ENCODE measurements at regions not wholly inside any gene's neighbourhood (a gene's known extent, or its start where the extent isn't known, plus 50 kb on each side); places are given as distances from the start of the nearest gene placed in this dataset.
"Not testable (repeated sequence)": the region's sequence is repeated elsewhere in the genome, so short reads cannot be mapped to it uniquely, and the experiment has no call there.

- no peak for DNase-seq
Observed at GRCh38 chr4:184335520-184335919, 117.8 kb upstream of the ENPP6 start.

GRCh38 chr4:184333446-184333845 is 115.8 kb upstream of the ENPP6 start:
- DNase-seq, result not testable (repeated sequence)

- DNase-seq, result no peak
Observed at GRCh38 chr4:184331268-184331995, 113.8 kb upstream of the ENPP6 start.

- not testable (repeated sequence) for DNase-seq
Observed at GRCh38 chr4:184330517-184331094, 112.9 kb upstream of the ENPP6 start.

- peak; percentile 43 for DNase-seq
Observed at GRCh38 chr4:184329659-184330400, 112.2 kb upstream of the ENPP6 start.

GRCh38 chr4:184329235-184329634 is 111.6 kb upstream of the ENPP6 start:
- no peak for DNase-seq

GRCh38 chr4:184328022-184328736 is 110.5 kb upstream of the ENPP6 start:
- DNase-seq, result peak; percentile 46

- no peak for DNase-seq
Observed at GRCh38 chr4:184324939-184325477, 107.3 kb upstream of the ENPP6 start.

- no peak for DNase-seq
Observed at GRCh38 chr4:184322328-184323025, 104.8 kb upstream of the ENPP6 start.

GRCh38 chr4:184320631-184321030 is 103.0 kb upstream of the ENPP6 start:
- no peak for DNase-seq

- DNase-seq, result no peak
Observed at GRCh38 chr4:184318852-184319251, 101.2 kb upstream of the ENPP6 start.

- DNase-seq, result no peak
Observed at GRCh38 chr4:184317234-184317918, 99.7 kb upstream of the ENPP6 start.

- no peak for DNase-seq
Observed at GRCh38 chr4:184316821-184317220, 99.1 kb upstream of the ENPP6 start.

- no peak for DNase-seq
Observed at GRCh38 chr4:184315675-184316359, 98.1 kb upstream of the ENPP6 start.

- no peak for DNase-seq
Observed at GRCh38 chr4:184313702-184314659, 96.3 kb upstream of the ENPP6 start.

- peak; percentile 51 for DNase-seq
Observed at GRCh38 chr4:184313058-184313581, 95.4 kb upstream of the ENPP6 start.

GRCh38 chr4:184312126-184312525 is 94.5 kb upstream of the ENPP6 start:
- no peak for DNase-seq

GRCh38 chr4:184310881-184311709 is 93.4 kb upstream of the ENPP6 start:
- DNase-seq, result no peak

- DNase-seq, result peak; percentile 74
Observed at GRCh38 chr4:184310171-184310567, 92.5 kb upstream of the ENPP6 start.
